ENCODE measurements at regions not wholly inside any gene's neighbourhood (a gene's known extent, or its start where the extent isn't known, plus 50 kb on each side); places are given as distances from the start of the nearest gene placed in this dataset.

DNA sequence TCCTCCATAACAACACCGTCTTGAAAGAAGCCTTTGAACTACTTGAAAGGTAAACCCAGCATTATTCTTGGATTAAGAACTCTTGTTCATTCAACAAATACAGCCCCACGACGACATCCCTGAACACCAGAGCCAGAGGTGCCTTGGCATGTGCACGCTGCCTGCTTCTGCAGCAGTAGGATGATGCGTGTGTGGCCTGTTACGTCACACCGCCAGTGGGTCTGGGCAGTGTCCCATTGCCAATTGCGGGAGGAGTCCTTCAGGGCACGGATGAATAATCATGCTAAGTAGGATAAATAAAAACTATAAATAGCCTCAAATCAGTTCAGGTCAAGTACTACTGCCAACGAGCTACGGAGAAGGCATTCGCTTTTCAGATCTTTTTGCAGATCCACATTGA, 380.5 kb downstream of the SHANK2 start:
- TF ChIP-seq, protein P1, sequence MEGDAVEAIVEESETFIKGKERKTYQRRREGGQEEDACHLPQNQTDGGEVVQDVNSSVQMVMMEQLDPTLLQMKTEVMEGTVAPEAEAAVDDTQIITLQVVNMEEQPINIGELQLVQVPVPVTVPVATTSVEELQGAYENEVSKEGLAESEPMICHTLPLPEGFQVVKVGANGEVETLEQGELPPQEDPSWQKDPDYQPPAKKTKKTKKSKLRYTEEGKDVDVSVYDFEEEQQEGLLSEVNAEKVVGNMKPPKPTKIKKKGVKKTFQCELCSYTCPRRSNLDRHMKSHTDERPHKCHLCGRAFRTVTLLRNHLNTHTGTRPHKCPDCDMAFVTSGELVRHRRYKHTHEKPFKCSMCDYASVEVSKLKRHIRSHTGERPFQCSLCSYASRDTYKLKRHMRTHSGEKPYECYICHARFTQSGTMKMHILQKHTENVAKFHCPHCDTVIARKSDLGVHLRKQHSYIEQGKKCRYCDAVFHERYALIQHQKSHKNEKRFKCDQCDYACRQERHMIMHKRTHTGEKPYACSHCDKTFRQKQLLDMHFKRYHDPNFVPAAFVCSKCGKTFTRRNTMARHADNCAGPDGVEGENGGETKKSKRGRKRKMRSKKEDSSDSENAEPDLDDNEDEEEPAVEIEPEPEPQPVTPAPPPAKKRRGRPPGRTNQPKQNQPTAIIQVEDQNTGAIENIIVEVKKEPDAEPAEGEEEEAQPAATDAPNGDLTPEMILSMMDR (IDR thresholded peaks at IDR 0.05): no peak
- TF ChIP-seq EP300 (IDR thresholded peaks at IDR 0.05): no peak
- TF ChIP-seq POLR2A (IDR thresholded peaks at IDR 0.05): no peak

Measured in ovary (tissue), 3 donors.